ENCODE measurements at regions not wholly inside any gene's neighbourhood (a gene's known extent, or its start where the extent isn't known, plus 50 kb on each side); places are given as distances from the start of the nearest gene placed in this dataset.

DNA sequence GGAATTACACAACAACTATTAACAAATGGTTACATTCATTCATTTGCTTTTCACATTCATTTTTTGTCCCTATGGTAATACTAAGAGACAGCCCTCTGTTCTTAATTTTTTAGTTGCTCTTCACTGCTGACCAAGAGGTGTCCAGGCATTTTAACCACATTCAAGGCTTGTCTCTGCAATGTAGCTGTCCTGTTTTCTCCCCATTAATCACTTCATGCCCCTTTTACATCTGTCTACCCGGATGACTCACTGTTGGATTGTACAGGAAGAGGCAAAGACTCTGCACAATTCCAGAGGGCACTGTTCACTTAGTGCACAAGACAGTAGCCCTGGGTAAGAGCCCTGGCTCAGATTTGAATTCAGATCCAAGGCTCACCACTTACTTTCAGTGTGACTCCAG is 168.5 kb downstream of the NOC3L start:
- DNase-seq, result no peak

DNA sequence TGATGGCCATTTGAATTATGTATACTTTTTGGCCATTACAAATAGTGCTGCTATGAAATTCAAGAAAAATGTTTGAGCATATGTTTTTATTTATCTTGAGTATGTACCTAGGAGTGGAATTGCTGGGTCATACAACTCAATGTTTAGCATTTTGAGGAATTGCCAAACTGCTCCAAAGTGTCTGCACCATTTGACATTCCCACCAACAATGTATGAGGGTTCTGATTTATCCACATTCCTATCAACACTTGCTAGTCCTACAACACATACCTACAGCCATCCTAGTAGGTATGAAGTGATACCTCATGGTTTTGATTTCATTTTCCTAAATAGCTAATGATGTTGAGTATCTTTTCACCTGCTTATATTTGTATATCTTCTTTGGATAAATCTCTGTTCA is 165.5 kb downstream of the NOC3L start:
- no peak for DNase-seq

DNA sequence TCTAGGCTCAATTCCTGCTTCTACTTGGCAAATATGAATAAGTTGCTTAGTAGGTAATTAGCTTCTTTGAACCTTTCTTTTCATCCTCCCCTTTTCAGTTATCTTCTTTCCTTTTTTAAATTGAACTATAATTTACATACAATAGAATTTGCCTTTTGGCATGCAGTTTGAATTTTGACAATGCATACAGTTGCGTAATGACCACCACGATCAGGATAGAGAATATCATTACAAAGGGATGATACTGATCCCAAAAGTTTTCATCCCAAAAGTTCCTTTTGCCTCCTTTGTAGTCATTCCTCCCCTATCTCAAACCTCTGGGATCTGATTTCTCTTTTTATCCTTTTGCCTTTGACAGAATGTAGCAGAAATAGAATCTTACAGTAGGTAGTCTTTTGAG is 164.4 kb downstream of the NOC3L start:
- DNase-seq, result no peak

DNA sequence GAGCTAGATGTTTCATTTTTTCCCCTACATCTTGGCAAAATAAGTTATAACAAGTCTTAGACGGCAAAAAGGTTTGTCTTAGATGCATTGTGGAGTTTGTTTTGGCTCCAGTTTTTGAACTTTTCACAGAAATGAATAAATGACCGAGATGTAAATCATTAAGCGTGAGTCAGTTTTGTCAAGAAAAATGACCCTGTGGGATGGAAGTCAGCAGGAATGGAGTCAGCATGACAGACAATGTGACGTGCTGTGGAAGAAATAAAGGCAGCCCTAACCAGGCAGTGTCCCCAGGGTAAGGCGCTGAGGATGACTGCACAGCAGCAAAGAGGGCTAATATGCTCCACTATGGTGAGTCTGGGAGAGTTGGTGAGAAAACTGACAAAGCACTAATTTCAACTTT is 163.2 kb downstream of the NOC3L start:
- no peak for DNase-seq

DNA sequence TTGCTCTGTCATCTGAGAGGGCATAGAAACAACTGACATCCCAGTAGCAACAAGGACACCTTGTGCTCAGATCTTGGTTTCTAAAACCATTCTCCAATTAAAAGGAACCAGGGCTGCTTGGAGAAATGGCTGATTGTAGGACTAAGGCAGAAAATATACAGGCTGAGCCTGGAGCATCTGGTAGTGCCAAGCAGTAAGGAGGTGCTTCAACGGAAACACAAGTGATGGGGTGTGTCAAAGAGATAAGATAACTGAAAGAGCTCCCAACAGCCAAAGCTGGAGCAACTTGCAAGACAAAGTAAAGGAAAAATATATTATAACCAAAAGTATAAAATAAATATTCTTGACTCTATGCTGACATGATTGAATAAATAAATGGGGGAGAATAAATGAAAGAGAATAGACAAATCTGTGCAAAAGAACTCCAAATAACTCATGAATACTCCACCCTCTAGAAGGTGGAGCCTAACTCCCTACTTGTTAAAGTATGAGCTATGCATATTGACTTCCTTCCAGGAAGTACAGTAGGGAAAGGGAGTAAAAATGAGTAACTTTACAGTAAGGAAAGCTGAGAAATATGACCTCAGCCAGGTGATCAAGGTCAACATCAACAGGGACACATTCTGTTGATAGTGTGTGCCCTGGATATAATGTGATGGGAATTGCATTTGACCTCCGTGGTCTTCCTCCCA is 162.4 kb downstream of the NOC3L start:
- no peak for DNase-seq

DNA sequence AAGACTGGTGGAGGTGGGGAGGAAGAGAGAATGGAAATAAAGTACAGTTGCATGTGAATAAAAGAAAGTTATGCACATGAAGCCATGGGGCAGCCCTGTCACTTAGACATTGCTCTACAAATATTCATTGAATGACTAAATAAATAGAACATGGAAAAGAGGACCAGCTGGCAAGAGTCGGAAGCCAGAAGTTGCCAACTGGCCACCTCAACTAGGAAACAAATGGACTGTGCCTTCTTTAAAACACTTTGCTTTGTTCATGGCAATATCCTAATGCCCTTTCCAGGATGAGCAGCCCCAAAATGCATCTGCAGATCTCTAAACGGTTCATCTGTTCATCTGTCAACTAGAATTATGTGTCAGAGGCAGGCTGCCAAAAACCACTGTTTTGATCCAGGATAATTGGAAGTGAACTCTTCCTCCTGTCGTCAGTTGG is 157.3 kb downstream of the NOC3L start:
- no peak for DNase-seq

DNA sequence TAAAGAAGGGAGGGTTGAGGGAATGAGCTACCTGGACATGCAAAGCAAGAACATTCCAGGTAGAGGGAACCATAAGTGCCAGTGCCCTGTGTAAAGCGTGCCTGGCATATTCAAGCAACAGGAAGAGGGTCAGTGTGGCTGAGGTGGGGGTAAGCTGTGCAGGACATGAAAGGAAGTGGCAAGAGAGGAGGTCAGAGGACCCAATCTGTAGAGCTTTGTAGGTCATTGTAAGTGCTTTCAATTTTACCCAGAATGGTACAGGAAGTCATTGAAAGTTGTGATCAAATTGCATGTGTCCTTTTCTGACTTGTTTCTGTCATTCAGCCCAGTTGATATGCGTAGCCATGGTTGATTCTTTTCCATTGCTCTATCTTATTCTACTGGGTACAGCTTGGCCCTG is 156.6 kb downstream of the NOC3L start:
- DNase-seq, result no peak

DNA sequence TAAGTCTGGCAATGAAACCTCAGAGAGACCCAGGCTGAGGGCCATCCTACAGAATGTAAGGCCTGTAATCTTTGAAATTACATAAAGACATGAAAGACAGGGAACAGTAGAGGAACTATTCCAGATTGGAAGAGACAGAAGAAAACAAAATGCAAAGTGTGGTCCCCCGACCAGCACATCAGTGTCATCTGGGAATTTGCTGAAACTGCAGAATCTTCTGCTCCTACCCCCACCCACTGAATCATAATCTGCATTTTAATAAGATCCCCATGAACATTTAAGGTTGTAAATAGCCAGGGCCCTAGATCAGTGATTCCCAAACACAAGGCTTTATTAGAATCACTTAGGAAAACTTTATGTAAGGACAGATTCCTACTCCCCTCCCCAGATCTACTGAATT is 154.4 kb downstream of the NOC3L start:
- no peak for DNase-seq

DNA sequence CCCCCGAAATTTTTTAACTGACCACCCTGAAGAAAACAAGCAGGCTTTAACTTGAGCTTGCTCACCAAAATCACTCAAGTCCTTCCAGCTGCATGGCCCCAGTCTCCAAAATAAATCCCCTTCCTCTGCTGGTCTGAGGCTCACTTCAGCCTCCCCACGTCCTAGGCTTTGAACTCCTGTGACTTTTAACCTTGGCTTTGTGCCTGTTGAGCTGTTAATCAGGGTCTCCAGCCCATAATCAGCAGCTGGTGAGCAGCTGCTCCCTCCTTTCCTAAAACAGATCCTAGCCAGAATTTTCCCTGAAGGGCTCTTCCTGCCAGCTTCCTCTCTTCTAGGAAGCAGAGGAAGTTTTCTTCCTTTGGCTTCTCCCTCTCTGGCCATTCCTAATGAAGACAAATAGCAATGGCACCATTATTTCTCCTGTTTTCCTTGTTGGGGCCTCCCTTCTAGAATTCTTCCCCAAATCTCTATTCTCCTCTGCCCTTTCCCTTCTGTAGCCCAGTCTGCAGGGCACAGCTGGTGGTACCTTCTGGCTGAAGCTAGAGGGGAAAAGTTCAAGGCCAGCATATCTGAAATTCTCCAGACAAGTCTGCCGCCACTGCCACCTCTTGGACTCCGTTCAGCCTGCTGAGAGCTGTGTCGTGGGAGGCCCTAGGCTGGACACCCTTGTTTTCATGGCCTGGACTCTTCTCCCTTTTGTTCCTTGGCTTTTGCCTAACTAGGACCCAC is 152.1 kb downstream of the NOC3L start:
- DNase-seq, result no peak

DNA sequence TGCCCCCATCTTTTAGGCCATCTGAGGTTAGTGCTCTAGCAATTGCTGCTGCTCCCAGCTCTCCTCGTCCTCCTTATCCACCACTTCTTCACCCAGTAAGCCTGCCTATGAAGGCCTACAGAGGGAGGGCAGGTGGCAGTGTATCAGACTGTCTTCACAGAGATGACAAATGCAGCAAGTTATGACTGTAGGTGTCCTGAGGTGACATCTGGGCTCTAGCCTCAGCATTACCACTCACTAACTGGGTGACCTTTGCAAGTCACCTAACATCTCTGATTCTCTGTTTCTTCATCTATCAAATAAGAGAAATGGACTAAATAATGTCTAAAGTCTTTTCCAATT is 151.6 kb downstream of the NOC3L start:
- DNase-seq, result no peak

DNA sequence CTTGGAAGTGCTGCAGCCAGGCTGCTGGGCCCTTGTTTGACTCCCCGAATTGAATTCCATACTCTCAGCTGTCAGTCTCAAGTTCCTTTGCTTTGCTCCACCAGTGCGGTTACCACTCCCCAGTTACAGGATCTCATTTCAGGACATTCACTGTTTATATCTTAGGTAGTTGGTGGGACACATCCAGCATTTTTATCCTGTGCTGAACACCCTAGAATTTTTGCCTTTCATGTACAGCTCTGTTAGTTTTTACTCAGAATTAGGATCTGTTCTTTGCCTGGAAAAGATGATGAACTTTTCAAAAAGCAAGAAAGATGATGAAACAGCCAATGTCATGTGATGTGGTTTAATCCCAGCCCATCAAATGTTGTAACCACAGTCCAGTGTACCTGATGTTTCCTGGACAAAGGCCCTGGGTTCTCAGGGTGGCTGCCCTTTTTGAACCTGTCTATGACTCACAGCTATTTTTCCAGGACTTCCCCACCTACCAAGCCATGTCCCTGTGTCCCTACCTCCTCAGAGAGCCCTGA is 149.7 kb downstream of the NOC3L start:
- no peak for DNase-seq

DNA sequence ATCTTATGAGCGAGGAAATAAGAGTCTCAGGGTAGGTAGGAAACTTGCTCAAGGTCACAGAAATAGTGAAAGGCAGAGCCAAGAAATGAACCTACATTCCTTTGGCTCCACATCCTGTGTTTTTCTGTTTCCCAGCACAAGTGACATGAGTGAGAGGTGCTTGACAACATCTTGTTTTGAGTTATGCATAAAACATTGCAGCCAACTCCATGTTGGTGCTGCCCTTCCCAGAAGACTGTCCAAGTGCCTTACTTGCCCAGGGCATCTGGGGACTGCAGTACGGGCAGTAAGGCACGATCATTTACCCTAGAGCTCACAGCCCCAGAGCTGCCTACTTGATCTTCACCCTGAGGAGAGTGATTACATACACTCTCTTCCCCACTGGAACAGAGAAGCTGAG is 148.8 kb downstream of the NOC3L start:
- DNase-seq, result no peak

DNA sequence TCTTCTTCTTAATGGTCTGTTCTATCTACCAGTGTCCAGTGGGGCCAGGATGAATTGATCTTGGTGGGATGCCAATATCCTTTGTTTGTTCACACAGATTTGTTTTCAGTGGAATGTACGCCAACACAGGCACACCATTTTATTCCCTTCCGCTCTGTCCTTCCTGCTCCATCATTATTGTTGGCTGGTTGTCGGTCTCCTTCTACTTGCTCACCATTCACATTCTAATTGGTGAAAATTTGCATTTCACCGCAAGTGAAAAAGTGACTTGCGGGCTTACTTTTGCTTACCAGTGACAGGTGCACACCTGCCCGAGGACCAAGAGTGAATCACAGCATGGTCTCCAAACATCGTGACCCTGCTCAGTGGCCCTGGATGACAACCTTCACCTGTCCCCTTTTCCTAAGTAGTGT is 148.3 kb downstream of the NOC3L start:
- DNase-seq, result no peak

DNA sequence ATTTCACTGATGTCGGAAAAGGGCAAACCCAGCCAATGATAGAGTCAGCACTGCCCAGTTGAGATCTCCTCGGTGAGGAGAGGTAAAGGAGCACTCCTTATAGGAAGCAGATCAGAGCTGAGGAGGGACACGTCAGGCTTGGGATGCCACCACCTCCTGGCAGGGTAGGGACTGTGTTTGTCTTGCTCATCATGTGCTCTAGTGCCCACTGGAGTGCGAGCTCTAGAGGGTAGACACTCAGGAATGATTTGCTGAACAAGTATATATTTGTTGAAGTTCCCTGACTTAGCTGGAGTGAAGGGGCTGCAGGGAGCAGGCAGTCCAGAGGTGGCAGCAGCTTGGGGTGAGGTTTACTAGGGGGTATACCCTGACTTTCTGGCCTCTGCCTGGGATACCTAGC is 146.5 kb downstream of the NOC3L start:
- DNase-seq, result no peak

DNA sequence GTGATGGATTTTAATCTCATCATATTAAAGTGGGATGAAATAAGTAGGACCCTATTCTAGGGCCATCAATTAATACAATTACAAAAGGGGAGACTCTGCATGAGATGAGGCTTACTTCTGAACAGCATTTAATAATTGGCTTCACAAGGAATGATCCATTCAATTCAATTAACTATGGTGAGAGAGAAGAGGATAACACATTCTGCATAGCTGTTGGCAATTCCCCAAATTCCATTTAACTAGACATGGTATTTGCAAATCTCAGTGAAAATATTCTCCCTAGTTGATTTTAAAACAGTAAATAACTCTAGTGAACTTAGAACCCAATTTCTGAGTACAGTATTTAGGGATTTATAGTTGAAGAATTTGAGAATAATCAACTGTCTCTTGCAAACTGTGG is 145.3 kb downstream of the NOC3L start:
- no peak for DNase-seq

DNA sequence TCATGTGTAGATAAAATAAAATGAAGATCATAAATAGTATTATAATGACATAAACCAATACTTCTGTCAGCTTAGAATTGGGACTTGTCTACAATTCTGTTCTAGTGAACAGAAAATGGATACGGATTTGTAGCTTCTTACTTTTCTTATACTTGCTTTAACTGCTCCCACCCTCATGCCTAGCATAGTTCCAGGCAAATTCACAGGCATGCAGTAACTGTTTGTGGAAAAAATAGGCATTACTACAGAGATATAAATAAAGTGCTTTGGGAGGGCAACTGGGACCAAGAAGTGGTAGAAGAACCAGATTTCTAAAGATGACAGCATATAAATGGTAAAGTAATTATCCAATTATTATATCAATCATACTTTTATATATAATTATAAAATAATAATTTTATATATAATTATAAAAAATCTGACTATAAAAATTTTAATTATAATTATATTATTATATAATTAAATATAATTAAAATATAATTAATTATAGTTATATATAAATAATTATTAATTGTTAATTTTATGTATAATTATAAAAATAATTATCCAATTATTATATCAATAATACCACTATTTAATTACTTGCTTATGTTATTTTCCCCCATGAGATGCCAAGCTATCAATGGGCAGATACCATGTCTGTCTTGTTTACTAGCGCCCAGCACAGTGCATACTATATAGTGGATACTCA is 144.1 kb downstream of the NOC3L start:
- no peak for DNase-seq

DNA sequence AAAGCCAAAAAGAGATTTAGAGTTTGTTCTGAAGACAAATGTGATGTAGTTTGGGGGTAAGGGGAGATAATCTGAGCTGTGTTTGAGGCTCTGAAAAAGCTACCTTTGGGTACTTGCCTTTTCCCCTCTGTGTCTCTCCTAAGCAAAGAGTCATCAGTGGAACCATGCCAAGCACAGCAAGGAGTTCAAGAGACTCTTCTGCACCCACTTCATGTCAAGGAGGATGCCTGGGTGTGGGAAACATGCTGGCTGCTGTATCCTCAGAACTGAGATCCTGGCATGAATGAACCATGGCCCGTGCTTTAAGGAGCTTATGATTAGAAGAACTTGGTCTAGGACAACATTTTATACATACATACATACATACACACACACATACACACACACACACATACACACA is 142.9 kb downstream of the NOC3L start:
- DNase-seq, result no peak

DNA sequence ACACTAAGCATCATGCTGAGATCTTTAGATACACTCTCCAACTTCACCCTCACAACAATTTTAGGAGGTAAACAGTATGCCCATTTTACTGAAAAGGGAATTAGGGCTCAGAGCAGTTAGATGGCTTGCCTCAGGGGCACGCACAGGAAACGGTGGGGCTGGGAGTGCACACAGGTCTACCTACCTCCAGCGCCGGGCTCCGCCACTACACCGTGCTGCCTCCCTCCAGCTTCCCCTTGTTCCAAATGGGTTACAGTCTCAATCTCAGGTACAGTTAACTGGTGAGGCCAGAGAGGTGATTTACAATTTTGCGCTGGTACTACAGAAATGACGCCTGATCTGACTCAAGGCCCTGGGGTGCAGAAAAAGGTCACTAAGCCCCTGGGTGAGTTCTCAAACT is 142.0 kb downstream of the NOC3L start:
- DNase-seq, result no peak

DNA sequence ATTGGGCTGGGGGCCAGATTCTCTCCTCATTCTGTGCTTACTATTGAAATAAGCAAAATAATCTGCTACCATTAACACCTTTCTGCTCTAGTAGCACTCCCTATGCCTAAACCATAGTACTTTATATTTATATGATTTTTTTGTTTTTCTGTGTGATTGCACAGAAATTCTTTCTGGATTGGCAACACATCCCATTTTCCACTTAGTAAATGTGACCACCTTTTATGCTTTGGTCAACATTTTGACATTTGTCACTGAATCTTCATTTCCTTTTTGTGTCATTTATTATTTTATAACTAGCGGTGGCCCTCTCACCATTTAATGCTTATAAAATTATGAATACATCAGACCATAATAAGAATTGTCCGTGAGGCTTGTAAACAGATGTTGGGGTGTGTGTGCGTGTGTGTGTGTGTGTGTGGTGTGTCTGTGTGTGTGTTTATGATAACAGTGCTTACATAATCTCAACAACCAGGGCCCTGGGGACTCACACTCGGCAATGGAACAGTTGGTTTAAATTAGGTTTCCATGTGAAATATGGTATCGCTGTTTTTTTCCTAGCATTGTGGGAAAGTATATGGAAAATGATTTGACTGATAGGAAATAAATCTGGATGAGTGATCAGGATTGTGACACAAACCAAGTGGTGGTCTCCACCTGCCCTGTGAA is 138.9 kb downstream of the NOC3L start:
- DNase-seq, result no peak

DNA sequence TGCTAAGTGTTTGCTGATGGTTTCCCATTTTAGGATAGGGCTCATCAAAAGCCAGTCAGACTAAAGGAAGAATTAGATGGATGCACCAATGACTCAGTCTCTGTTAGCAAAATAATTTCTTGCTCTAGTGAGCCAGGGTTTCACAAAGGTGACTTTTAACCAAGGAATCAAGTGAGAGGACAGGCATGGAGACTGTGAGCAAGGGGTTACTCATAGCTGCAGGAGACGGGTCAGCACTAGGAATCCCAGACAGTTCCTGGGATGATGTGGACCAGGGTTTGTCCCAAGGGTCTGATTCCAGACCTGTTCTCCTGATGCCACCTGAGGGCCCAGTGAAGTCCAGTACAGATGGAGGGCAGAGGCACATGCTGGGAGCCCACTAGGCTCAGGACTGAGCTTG is 138.1 kb downstream of the NOC3L start:
- no peak for DNase-seq

DNA sequence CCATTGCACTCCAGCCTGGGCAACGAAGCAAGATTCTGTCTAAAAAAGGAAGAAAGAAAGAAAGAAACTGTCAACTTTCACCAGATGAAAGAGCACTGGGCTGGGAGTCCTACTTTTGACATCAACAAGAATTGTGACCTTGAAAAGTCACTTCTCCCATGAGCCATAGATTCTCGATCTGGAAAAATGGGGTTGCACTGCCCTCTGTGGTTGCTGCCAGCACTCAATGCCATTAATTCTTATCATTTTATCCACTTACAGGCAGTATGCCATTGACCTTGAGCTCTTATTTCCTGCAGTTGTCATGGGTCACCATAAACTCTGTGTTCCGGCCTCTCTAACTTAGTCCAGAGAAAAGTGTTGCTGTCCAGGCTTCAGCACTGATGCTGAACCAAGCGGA is 137.2 kb downstream of the NOC3L start:
- no peak for DNase-seq

DNA sequence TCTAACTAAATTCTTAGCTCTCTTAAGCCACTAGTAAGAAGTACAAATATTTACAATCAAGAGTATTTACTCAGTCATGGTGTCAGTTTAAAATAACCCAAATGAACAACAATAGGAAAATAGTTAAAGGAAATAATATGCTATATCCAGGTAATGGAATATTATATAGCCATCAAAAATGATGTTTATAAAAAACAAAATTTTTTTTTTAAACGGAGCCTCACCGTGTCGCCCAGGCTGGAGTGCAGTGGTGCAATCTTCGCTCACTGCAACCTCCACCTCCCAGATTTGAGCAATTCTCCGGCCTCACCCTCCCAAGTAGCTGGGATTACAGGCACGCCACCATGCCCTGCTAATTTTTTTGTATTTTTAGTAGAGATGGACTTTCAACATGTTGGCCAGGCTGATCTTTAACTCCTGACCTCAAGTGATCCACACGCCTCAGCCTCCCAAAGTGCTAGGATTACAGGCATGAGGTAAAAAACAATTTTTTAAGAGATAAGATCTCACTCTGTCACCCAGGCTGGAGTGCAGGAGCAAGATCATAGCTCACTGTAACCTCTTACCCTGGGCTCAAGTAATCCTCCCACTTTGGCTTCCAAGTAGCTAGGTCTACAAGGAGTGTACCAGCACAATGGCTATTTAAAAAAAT is 132.5 kb downstream of the NOC3L start:
- DNase-seq, result no peak
